Adrenal gland (tissue), 9 donors: ENCODE measurements at regions not wholly inside any gene's neighbourhood (a gene's known extent, or its start where the extent isn't known, plus 50 kb on each side); places are given as distances from the start of the nearest gene placed in this dataset.

Source experiments
- DNase-seq, 7 donors: peaks; one replicate each; pipeline ENCODE4 v3.0.0-alpha.2; 2019 to 2020
- H3K27ac ChIP-seq, 5 donors: fragments of 200-600 bp; sonication (generic) in 4 of 5; 1 replicate in 3 of 5; 2 replicates in 2 of 5; pipeline versions ENCODE4 v1.5.1 to v1.8.0; 2016 to 2020; ENCODE audit warnings: mild to moderate bottlenecking in 1 of 5
- H3K27me3 ChIP-seq: fragments of 200-600 bp; 2 replicates; pipeline ENCODE4 v1.8.0; 2021
- H3K36me3 ChIP-seq, 2 donors: fragments of 200-600 bp; replicated peaks in 1 of 2; 1 replicate in 1 of 2; 2 replicates in 1 of 2; pipeline versions ENCODE4 v1.5.1 to v1.8.0; 2018 to 2022
- H3K4me1 ChIP-seq, 2 donors: fragments of 200-600 bp; replicated peaks in 1 of 2; 1 replicate in 1 of 2; 2 replicates in 1 of 2; pipeline versions ENCODE4 v1.5.1 to v1.8.0; 2018 to 2021
- H3K4me3 ChIP-seq, 4 donors: fragments of 200-600 bp; sonication (generic) in 3 of 4; one replicate each; pipeline ENCODE4 v1.5.1; 2016 to 2018
- H3K9me3 ChIP-seq, 3 donors: fragments of 200-600 bp; sonication (generic) in 1 of 3; replicated peaks in 1 of 3; 1 replicate in 2 of 3; 2 replicates in 1 of 3; pipeline versions ENCODE4 v1.5.1 to v1.8.0; 2016 to 2021
- POLR2A ChIP-seq, 2 donors: fragments of 450-650 bp; IDR thresholded peaks; one replicate each; pipeline ENCODE4 v1.6.1; 2017; ENCODE audit warnings: antibody characterized with exemption in 2 of 2, mild to moderate bottlenecking in 2 of 2, moderate library complexity in 1 of 2
- WGBS, 4 donors: extraction: QIAGEN DNeasy Blood & Tissue Kit in 2 of 4; methylation state at CpG; one replicate each; pipeline versions ENCODE4 v1.1.5 to v1.1.7; 2013 to 2017; 5-methylcytosine and 5-hydroxymethylcytosine counted together
- intact Hi-C, 2 donors: fragments of 100-400 bp; cut with DNase I; formaldehyde crosslinking; loops; one replicate each; pipeline versions ENCODE4 v1.14.1 to v1.15.0; 2022 to 2023
- TF ChIP-seq, protein P1 (sequence below), 6 experiments: fragments of 450-650 bp in 4 of 6; fragments of 200-600 bp in 2 of 6; sonication (generic) in 1 of 6; IDR thresholded peaks; 1 replicate in 5 of 6; 2 replicates in 1 of 6; pipeline versions ENCODE4 v1.5.1 to v1.8.0; 2016 to 2021; ENCODE audit warnings: antibody characterized with exemption in 6 of 6, mild to moderate bottlenecking in 2 of 6, moderate library complexity in 1 of 6
- donor health status: healthy with polysubstance abuse.
- donor health status: Bipolar disorder and iron deficiency.
- donor health status: DM: yes; HTN: yes; CAD: no.
- donor health status: DM: no; HTN: no; CAD: no.
- donor health status: DM: no; HTN: no; CAD: no.

DNA sequence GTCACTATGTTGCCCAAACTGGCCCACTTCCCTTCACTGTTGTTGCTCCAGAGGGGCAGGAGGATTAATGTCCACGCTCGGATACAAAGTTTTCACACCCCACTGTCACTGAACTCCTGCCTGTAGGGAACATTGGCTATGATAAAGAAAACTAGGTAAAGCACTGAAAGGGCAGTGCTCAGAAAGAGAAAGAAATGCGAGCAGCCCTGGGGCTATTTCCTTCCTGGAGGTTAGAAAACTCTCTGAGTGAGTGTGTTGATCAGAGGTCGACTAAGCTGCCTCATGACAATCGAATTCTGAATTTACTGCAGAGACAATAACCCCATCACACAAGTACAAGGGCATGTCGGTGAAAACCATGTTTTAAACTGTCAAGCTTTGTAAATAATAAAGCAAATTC lies 227.2 kb upstream of the PITRM1 start:
- Histone ChIP-seq H3K36me3 (no peaks in the 10 kb centered on the region), H3K9me3 (no peaks in the 10 kb centered on the region), H3K4me1 (no peaks in the 10 kb centered on the region), H3K27ac (peak overlapping the region in 1 of 5 donors; percentile 16), H3K27me3 (no peaks in the 10 kb centered on the region), H3K4me3 (no peak overlapping the region)
- TF ChIP-seq POLR2A (IDR thresholded peaks at IDR 0.05) = no peak
- TF ChIP-seq, protein P1, sequence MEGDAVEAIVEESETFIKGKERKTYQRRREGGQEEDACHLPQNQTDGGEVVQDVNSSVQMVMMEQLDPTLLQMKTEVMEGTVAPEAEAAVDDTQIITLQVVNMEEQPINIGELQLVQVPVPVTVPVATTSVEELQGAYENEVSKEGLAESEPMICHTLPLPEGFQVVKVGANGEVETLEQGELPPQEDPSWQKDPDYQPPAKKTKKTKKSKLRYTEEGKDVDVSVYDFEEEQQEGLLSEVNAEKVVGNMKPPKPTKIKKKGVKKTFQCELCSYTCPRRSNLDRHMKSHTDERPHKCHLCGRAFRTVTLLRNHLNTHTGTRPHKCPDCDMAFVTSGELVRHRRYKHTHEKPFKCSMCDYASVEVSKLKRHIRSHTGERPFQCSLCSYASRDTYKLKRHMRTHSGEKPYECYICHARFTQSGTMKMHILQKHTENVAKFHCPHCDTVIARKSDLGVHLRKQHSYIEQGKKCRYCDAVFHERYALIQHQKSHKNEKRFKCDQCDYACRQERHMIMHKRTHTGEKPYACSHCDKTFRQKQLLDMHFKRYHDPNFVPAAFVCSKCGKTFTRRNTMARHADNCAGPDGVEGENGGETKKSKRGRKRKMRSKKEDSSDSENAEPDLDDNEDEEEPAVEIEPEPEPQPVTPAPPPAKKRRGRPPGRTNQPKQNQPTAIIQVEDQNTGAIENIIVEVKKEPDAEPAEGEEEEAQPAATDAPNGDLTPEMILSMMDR (IDR thresholded peaks at IDR 0.05) = no peak
- DNase-seq = no peak
- intact Hi-C loops = no loop called here
- WGBS, 4 donors = 43 to 57% (median 55%) methylated on average over 6 of the region's 6 CpGs

DNA sequence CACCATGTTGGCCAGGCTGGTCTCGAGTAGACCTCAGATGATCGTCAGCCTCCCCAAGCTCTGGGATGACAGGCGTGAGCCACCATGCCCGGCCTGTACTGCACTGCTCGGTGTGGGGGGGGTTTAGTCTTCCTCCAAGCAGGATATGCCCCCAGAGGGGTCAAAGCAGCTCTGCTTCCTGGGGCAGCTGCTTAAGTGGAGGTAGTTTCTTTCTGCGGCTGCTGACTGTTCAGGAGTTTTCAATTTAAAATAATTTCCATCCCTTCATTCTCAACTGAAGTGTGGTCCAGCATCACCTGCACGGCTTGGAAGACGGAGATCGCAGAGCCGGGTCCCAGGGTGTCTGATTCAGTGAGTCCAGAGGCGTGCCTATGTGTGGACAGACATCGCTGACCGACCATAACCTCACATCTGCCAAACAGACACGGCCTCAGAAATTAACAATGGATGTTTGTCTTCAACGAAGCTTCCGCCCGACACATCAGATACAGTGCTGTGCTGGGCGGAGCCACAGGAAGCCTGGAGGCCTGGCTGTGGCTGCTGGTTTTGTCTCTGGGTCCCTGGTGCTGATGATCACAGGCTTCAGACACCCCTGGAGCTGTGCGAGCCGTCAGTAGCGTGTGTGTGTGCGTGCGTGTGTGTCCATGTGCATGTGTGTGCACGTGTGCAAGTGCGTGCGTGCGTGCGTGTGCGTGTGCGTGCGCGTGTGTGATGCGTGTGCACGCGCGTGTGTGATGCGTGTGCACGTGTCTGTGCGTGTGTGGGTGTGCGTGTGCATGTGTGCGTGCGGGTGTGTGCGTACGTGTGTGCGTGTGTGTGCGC lies 226.5 kb upstream of the PITRM1 start:
- H3K36me3 ChIP-seq = no peaks in the 10 kb centered on the region
- H3K27me3 ChIP-seq = no peaks in the 10 kb centered on the region
- peak overlapping the region in 1 of 5 donors; percentile 16 for H3K27ac ChIP-seq
- intact Hi-C loops = no loop called here
- 82 to 86% (median 84%) methylated on average over 41 to 46 of the region's 46 CpGs for WGBS, 4 donors
- DNase-seq = peak in 3 of 7 donors; percentile 24 to 62 (median 34)
- TF ChIP-seq, protein P1 (IDR thresholded peaks at IDR 0.05) = no peak
- TF ChIP-seq POLR2A (IDR thresholded peaks at IDR 0.05) = no peak
- no peaks in the 10 kb centered on the region for H3K4me1 ChIP-seq
- H3K4me3 ChIP-seq = no peak overlapping the region
- no peaks in the 10 kb centered on the region for H3K9me3 ChIP-seq

DNA sequence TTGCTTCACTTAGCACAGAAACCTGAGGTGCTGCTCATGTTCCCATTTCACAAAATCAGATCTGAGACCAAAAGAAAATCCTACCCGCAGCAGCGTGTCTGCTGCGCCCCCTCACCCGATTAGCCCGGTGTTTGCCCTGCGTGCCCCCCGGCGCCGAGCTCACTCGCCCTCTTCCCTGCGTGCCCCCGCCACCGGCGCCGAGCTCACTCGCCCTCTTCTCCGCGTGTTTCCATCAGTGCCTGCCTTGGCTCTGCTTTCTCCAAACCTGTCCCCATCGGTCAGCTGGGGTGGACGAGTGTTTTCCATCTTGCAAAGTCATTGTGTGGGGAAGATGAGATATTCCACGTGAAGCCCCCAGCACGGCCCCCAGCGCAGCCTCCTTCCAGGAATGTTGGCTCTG lies 225.3 kb upstream of the PITRM1 start:
- Histone ChIP-seq H3K9me3 (no peaks in the 10 kb centered on the region), H3K36me3 (no peaks in the 10 kb centered on the region), H3K27me3 (no peaks in the 10 kb centered on the region), H3K4me3 (no peak overlapping the region), H3K4me1 (no peaks in the 10 kb centered on the region), H3K27ac (no peak overlapping the region)
- TF ChIP-seq, protein P1 (IDR thresholded peaks at IDR 0.05) = no peak
- no peak for TF ChIP-seq POLR2A (IDR thresholded peaks at IDR 0.05)
- no peak for DNase-seq
- intact Hi-C loops = no loop called here
- WGBS, 4 donors = 86 to 90% (median 89%) methylated on average over 22 to 23 of the region's 23 CpGs

DNA sequence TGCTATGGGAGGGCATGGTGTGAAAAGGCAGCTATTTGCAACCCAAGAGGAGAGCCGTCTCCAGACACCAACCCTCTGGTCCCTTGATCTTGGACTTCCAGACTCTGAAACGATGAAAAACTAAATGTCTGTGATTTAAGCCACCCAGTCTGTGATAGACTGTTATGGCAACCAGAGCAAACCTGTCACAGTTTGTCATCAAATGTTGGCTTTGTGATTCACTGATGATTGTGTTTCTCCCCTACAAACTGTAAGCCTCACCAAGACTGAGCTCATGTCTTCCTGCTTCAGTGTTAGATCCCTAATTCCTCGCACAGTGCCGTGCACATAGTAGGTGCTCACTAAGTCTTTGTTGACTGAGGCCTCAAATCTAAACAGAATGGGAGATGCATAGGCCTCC lies 224.6 kb upstream of the PITRM1 start:
- H3K27me3 ChIP-seq = no peaks in the 10 kb centered on the region

DNA sequence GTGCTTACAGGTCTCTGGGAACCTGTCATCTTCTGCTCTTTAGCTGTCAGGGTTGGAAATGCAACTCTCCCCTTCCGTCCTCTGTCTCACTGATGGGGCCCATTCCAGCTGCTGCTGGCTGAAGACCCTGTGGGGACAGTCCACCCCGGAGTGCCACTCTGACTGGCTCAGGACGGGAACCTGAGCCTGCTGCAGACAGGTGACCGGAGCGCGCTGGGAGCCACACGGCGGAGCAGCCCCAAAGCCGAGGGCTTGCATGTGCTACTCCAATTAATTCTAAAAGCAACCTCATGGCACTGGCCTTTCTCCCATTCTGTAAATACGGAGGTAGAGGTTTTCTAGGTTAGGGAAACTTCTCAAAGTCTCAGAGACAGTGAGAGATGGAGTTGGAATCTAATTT lies 223.5 kb upstream of the PITRM1 start:
- Histone ChIP-seq H3K36me3 (no peaks in the 10 kb centered on the region), H3K27ac (no peak overlapping the region), H3K9me3 (no peaks in the 10 kb centered on the region), H3K4me1 (no peaks in the 10 kb centered on the region), H3K27me3 (no peaks in the 10 kb centered on the region), H3K4me3 (no peak overlapping the region)
- intact Hi-C loops = no loop called here
- WGBS, 4 donors = 80 to 87% (median 83%) methylated on average over 7 to 10 of the region's 10 CpGs
- TF ChIP-seq, protein P1 (IDR thresholded peaks at IDR 0.05) = no peak
- TF ChIP-seq POLR2A (IDR thresholded peaks at IDR 0.05) = no peak
- DNase-seq = no peak

More for the DNA sequence above, 224.6 kb upstream of the PITRM1 start:
- TF ChIP-seq POLR2A (IDR thresholded peaks at IDR 0.05) = no peak
- Histone ChIP-seq H3K4me3 (no peak overlapping the region), H3K36me3 (no peaks in the 10 kb centered on the region), H3K27ac (no peak overlapping the region), H3K4me1 (no peaks in the 10 kb centered on the region), H3K9me3 (no peaks in the 10 kb centered on the region)
- 76 to 85% (median 81%) methylated on average over 4 of the region's 4 CpGs for WGBS, 4 donors
- intact Hi-C loops = no loop called here
- no peak for DNase-seq
